GM18519 (cell line): ENCODE measurements at regions not wholly inside any gene's neighbourhood (a gene's known extent, or its start where the extent isn't known, plus 50 kb on each side); places are given as distances from the start of the nearest gene placed in this dataset.
A peak's percentile ranks its signal among the peaks of the same experiment; 100 is the strongest.
"Not testable (repeated sequence)": the region's sequence is repeated elsewhere in the genome, so short reads cannot be mapped to it uniquely, and the experiment has no call there.

ENCODE experiments used
- ATAC-seq: cut with Tn5 transposase; IDR thresholded peaks from one replicate; pipeline ENCODE4 v1.9.1; 2021; ENCODE audit warnings: mild to moderate bottlenecking, moderate library complexity; ENCODE audit not compliant: unreplicated experiment, low FRiP score

GRCh38 chr20:22690000-22690399 is 105.6 kb upstream of the FOXA2 start:
- no peak for ATAC-seq

GRCh38 chr20:22690616-22691179 is 106.3 kb upstream of the FOXA2 start:
- ATAC-seq, result no peak

- ATAC-seq, result peak; percentile 84
Measured at GRCh38 chr20:22691369-22692118, 107.2 kb upstream of the FOXA2 start.

- no peak for ATAC-seq
Measured at GRCh38 chr20:22692119-22692475, 107.7 kb upstream of the FOXA2 start.

GRCh38 chr20:22692620-22693019 is 108.2 kb upstream of the FOXA2 start:
- not testable (repeated sequence) for ATAC-seq

GRCh38 chr20:22696759-22697158 is 112.4 kb upstream of the FOXA2 start:
- ATAC-seq, result no peak

- no peak for ATAC-seq
Measured at GRCh38 chr20:22698259-22698842, 114.0 kb upstream of the FOXA2 start.

- ATAC-seq, result no peak
Measured at GRCh38 chr20:22699396-22699795, 115.0 kb upstream of the FOXA2 start.

- no peak for ATAC-seq
Measured at GRCh38 chr20:22700367-22700766, 116.0 kb upstream of the FOXA2 start.

GRCh38 chr20:22701679-22702308 is 117.4 kb upstream of the FOXA2 start:
- ATAC-seq, result no peak

GRCh38 chr20:22703843-22704242 is 119.5 kb upstream of the FOXA2 start:
- no peak for ATAC-seq

GRCh38 chr20:22711971-22712755 is 127.8 kb upstream of the FOXA2 start:
- no peak for ATAC-seq

- ATAC-seq, result no peak
Measured at GRCh38 chr20:22716821-22717351, 132.5 kb upstream of the FOXA2 start.

- no peak for ATAC-seq
Measured at GRCh38 chr20:22717466-22717865, 133.1 kb upstream of the FOXA2 start.

- ATAC-seq, result no peak
Measured at GRCh38 chr20:22719167-22719591, 134.8 kb upstream of the FOXA2 start.

- ATAC-seq, result no peak
Measured at GRCh38 chr20:22720206-22720605, 135.8 kb upstream of the FOXA2 start.

- no peak for ATAC-seq
Measured at GRCh38 chr20:22722811-22723210, 138.4 kb upstream of the FOXA2 start.

GRCh38 chr20:22723659-22724058 is 139.3 kb upstream of the FOXA2 start:
- ATAC-seq, result no peak

- no peak for ATAC-seq
Measured at GRCh38 chr20:22728146-22728745, 143.9 kb upstream of the FOXA2 start.

GRCh38 chr20:22729180-22729579 is 144.8 kb upstream of the FOXA2 start:
- no peak for ATAC-seq
